Astrocyte of the spinal cord (primary cell): ENCODE measurements at regions not wholly inside any gene's neighbourhood (a gene's known extent, or its start where the extent isn't known, plus 50 kb on each side); places are given as distances from the start of the nearest gene placed in this dataset.

ENCODE experiments used
- DNase-seq: peaks from one replicate; pipeline ENCODE4 v3.0.0; 2011; ENCODE audit warnings: low read depth, low spot score
- H3K4me3 ChIP-seq: 2 replicates; pipeline ENCODE4 v1.5.1; 2011; ENCODE audit warnings: low read depth, mild to moderate bottlenecking, low read length, moderate library complexity
- CTCF ChIP-seq: IDR thresholded peaks from 2 replicates; pipeline ENCODE4 v1.5.1; 2012; ENCODE audit warnings: low read depth, mild to moderate bottlenecking, low read length, inconsistent platforms
- in situ Hi-C: cut with HindIII; loops from 2 replicates; pipeline ENCODE4 v1.10.0; 2017; ENCODE audit warnings: low sequenced_read_pairs

DNA sequence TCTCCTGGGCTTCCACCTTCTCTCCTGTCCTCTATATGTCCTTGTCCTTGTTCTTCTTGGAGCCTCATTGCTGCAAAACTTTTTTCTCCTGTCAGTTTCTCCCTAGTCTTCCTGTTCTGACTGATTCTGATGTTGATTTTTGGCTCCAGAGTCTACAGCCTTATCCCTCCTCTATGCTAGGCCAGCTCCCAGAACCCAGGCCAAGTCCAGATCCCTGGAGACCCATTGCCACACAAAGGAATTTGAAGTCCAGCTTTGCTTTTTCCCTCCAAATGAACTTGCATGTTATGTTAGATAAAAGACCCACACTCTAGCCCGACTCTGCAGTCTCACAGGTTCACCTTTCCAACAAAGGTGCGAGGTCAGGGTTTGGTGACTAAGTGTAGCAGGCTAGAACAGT lies 203.1 kb downstream of the FNDC1 start:
- in situ Hi-C loops = no loop called here
- no peak for TF ChIP-seq CTCF
- H3K4me3 ChIP-seq = no peak overlapping the region
- no peak for DNase-seq

DNA sequence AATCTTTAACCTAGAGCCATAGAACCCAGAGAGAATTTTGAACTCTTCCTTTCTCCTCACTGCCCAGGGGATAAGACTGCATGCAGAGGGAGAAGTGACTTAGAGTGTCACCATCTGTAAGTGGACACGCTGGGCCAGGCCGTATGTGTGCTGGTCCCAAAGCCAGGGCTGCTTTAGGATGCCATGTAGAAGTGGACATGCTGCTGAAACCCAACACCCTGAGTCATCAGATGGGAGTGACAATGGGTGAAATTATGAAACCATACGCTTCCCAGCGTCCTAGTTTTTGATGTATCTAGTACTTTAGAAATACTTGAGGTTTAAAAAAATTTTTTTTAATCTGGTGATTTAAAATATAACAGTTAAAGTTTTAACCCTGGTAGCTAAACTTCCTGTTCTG lies 191.1 kb downstream of the FNDC1 start:
- DNase-seq = no peak
- no peak for TF ChIP-seq CTCF
- H3K4me3 ChIP-seq = no peak overlapping the region
- in situ Hi-C loops = no loop called here

- DNase-seq = no peak
- TF ChIP-seq CTCF = no peak
- no peak overlapping the region for H3K4me3 ChIP-seq
- in situ Hi-C loops = no loop called here
Measured at GRCh38 chr6:159359581-159360297, 190.5 kb downstream of the FNDC1 start.

DNA sequence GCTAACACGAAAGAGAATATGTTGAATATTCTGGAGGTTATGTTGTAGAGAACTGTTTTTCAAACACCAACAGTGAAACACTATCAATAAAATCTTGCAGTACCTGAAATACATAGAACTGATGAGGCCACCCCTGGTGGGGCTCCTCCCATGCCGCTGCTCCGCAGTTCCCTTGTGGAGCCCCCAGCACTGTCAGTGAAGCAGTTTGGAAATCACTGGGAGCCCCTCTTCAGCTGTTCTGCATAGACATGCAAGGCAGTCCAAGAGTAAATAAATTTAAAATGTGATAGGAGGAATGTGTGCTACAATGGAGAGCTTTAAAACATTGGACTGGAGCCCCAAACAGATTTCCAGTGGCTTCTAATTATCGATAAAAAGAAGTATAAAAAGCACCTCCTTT lies 189.4 kb downstream of the FNDC1 start:
- no peak for DNase-seq
- no peak for TF ChIP-seq CTCF
- in situ Hi-C loops = no loop called here

GRCh38 chr6:159357211-159357915 lies 188.2 kb downstream of the FNDC1 start:
- in situ Hi-C loops = no loop called here
- no peak for DNase-seq
- TF ChIP-seq CTCF = no peak
- H3K4me3 ChIP-seq = no peak overlapping the region

More for the DNA sequence above, 189.4 kb downstream of the FNDC1 start:
- no peak overlapping the region for H3K4me3 ChIP-seq

DNA sequence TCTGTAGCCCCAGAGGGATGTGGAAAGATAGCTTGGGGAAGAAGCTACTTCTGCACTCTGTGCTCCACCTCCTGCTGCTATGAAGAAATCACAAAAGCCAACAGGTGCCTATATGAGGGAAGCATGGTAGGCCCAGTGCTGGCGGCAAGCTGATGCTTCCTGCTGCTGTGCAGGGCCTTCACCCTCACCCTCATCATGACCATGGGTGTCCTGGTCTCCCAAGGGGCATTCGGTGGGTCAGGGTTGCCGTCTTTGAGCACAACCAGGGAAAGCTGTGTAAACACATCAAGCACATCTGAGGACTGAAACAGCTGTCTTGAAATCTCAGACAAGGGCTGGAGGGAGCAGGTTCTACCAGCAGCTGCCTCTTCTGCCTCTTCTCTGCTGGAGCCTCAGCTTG lies 184.0 kb downstream of the FNDC1 start:
- DNase-seq = no peak

More for the DNA sequence above, 184.0 kb downstream of the FNDC1 start:
- in situ Hi-C loops = no loop called here
- no peak overlapping the region for H3K4me3 ChIP-seq
- TF ChIP-seq CTCF = no peak
